Stimulated activated CD4-positive, alpha-beta T cell treated with anti-CD3 and anti-CD28 coated beads, Interleukin-12 subunit alpha, Interleukin-12 subunit beta, amount 100 ng/mL, for 48 hours (primary cell): ENCODE measurements at regions not wholly inside any gene's neighbourhood (a gene's known extent, or its start where the extent isn't known, plus 50 kb on each side); places are given as distances from the start of the nearest gene placed in this dataset.

ENCODE experiments used
- DNase-seq, 3 donors: peaks; one replicate each; pipeline ENCODE4 v3.0.0-alpha.2; 2020; ENCODE audit warnings: low read depth in 2 of 3, low spot score in 1 of 3

DNA sequence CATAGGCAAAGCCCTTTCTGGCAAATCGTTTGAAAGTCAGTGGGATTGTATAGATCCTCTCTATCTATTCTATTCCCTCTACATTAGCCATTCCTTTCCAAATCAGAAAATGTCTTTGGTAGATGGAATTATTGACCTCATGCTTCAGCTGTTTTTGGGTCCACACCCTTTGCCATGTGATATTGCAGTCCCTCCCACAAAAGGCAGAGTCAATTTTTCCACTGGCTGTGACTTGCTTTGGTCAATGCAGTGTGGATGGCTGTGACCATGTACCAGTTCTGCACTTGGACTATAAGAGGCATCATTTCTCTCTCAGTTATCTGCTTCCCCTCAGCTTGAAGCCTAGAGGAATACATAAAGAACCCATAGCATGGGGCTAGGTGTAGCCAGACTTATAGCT lies 332.9 kb downstream of the PTEN start:
- DNase-seq = no peak

DNA sequence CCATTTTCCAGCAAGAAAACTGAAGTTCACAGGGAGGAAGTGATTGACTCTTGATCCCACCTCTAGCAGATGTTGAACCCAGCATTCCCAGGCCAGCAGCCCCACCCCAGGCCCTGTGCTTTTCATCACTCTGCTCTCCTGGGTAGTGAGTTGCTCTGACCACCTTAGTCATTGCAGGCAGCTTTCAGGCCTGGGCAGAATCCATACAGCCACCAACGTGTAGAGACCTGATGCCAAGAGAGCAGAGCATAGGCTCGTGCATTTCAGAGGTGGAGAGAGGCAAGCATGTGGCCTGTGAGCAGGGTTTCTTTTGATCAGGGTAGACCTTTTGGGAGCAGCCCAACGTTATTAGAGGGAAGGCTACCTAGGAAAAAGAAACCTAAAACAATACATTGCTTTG lies 334.6 kb downstream of the PTEN start:
- DNase-seq = no peak

DNA sequence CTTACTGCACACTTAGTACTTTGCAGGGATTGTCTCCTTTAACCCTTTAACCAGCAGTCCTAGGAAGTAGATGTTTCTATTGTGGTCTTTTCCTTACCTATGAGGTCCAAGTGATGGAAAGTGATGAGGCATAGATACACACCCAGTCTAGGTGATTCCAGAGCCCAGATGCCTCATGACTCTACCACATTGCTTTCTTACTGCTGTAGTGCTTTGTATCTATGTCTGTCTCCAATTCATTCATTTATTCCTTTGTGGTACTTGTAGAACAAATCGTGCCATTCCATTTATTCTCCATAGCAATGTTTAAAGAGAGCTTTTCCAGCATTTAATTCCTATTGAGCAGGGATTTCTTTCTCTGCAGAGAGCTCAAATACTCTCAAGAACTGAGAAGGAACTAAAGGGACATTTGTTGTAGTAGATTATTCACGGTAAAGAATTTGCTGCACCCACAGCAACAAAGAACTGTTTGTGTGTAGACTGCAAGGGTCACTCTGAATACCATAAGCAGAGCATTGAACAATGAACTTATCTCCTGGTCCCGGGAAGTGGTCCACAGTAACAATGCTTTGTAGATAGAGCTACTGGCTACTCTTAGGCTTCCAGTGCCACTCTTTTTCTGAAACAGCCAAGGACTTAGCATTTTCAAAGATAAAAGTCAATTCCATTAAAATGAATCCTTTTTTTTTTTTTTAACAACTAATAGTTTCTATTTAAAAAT lies 337.0 kb downstream of the PTEN start:
- no peak for DNase-seq

DNA sequence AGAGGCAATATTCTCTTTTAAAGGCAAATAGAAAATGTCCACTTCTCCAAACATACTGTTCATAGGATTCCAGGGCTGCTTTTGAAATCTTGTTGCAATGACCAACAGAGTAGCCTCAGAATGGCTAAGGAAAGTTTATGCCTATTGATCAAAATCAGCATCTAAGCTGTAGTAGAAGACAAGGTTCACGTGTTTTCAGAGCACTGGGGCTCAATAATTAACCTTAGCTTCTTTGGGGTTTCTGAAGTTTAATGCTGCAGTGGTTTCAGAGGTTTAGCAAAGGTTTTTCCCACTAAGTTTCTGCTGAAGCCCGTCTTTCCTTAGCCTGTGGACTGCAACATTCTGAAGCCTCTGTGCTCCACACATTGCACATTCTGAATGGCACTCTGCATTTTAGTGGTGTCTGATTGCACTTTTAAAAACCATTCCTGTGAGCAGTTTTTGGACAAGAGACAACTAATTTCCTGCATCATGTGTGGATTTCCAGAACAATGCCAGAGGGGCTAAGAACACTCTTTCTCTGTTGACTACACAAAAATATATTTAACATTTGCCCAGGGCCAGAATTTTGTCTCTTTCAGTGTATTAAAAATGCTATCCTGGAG lies 342.5 kb downstream of the PTEN start:
- no peak for DNase-seq

- DNase-seq = no peak
Observed at GRCh38 chr10:88207121-88207546, 343.7 kb downstream of the PTEN start.

DNA sequence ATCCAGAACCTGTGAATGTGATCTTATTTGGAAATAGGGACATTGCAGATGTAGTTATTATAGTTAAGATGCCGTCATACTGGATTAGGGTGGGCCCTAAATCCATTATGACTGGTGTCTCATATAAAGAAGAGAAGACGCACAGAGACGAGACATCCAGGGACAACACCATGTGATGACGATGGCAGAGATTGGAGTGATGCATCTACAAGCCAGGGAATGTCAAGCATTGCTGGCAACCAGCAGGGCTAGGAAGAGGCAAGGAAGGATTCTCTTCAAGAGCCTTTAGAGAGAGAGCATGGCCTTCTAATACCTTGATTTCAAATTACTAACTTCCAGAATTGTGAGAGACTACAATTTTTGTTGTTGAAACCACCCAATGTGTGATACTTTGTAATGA lies 345.8 kb downstream of the PTEN start:
- no peak for DNase-seq

GRCh38 chr10:88209837-88210561 lies 346.6 kb downstream of the PTEN start:
- no peak for DNase-seq

DNA sequence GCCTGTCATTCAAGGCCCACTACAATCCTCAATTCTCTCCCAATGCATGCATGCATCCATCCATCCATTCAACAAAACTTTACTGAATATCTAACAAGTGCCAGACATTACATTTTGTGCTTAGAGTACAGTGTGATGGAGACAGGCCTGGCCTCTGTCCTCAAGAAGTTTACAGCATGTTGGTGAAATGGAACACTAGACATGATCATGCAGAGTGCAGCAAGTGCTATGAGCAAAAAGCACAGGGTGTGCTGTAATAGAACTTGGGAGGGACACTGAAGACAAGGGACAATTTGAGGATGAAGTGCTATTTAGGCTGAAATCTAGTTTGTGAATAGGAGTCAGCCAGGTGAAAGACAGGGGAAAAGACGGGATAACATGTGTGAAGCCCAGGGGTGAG lies 347.8 kb downstream of the PTEN start:
- no peak for DNase-seq

GRCh38 chr10:88212069-88212468 lies 348.6 kb downstream of the PTEN start:
- DNase-seq = no peak

DNA sequence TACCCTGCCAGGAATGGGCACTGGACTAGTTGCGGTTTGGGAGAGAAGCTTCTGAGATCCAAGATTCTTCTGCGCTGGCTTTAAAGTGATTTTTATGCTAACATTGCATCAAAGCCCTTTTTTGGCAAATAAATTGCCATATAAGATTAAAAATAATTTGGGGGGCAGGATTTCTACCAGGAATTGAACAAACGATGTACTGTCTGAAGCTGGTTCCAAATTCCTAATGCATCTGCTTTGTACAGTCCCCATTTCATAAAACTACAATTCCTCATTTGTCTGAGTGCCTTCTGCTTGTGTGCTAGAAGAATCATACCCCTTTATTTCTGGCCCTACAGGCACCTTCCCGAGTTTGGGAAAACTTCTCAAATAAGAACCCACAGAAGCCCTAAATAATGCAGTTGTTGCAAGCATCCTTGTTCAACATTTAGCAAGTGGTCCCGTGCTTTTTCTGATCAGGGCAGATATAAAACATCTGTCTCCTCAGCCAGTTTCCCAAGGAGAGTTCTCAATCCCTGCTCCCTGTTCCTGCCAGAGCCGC lies 349.7 kb downstream of the PTEN start:
- no peak for DNase-seq

- DNase-seq = no peak
Observed at GRCh38 chr10:88216976-88217375, 353.6 kb downstream of the PTEN start.

DNA sequence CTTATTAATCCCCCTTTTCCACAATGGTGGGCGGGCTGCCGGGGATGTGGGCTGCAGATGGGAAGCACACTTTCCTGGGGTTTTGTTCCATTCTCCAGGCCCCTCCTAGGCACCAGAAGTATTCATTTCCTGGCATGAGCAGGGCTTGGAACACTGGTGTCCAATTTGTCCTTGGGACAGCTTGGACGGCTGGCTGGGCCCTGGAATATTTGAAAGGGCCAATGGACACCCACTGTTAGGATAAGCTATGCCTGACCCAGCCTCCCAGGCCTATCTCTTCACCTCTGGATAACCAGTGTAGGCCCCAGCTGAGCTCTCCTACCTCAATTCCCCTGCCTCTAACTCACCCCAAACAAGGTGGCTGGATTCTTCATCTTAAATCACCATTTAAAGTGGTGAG lies 354.9 kb downstream of the PTEN start:
- no peak for DNase-seq

- DNase-seq = no peak
Observed at GRCh38 chr10:88219753-88220152, 356.3 kb downstream of the PTEN start.

DNA sequence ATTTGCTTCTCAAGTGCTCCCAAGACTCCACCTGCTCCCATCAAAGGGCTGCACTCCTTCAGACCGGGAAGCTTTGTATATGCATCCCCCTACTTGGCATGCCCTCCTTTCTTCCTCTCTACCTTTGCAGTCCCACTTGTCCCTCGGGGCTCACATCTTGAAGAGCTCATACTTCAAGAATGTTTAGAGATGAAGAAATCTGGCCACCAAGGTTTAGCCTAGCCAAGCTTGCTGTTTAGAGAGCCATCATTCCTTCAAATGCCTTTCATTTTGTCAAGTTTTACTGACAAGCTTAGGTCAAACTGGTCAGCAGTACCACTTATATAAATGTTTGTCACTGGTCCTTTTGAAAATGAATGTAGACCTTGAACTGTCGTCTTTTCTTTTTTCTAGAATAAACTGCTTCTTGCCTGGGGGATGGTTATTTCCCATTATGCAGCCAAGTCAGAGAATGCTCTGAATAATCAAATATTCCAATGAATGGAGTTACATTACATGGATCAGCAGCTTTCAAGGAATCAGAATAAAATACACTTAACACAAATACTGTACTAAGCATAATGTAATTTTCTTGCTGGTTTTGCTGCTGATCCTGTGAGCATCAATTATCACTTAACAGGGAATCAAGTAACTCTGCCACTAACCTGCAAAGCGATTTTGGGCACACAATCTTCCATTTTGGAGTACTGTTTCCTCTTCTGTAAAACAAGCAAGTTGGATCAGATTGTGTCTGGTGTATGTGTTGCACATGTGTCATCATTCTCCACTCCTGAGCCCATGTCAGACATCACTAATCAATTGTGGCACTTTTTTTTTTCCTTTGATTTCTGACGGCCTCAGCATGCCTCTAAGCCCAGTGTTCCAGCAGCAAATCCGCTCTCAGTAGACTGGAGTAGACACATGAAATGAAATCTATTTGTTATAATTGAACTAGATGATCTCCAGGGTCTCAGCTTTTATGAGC lies 357.9 kb downstream of the PTEN start:
- no peak for DNase-seq

DNA sequence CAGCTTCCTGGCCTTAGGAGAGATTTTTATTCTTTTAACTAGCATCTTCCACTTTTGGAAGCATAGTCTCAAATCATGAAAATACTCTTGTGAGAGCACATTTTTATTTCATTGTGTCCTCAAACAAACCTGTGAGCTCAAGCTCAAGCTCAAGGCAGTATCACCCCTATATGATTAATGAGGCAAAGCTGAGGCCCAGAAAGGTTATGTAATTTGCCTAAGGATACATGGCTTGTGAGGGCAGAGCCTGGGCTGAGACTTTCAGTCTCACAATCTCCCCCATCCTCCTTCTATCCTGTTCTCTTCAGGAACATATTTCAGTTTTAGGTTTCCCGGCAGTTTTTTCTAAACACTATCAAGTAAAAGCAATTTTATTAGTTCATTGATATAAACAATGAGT lies 359.5 kb downstream of the PTEN start:
- DNase-seq = no peak
